Keratinocyte (primary cell): ENCODE measurements at regions not wholly inside any gene's neighbourhood (a gene's known extent, or its start where the extent isn't known, plus 50 kb on each side); places are given as distances from the start of the nearest gene placed in this dataset.

Experiments
- CTCF ChIP-seq, 3 experiments: IDR thresholded peaks in 1 of 3; conservative IDR thresholded peaks in 1 of 3; optimal IDR thresholded peaks in 1 of 3; 2 replicates in 2 of 3; 3 replicates in 1 of 3; pipeline versions ENCODE3 to v1.5.1; 2011; ENCODE audit warnings: low read length in 3 of 3, mild to moderate bottlenecking in 3 of 3, moderate library complexity in 2 of 3, control low read depth in 1 of 3, inconsistent platforms in 1 of 3; ENCODE audit not compliant: insufficient read depth in 2 of 3; ENCODE audit errors: extremely low read depth in 1 of 3
- EZH2 ChIP-seq: IDR thresholded peaks from one replicate; pipeline ENCODE4 v1.6.1; 2012; ENCODE audit warnings: inconsistent platforms, mild to moderate bottlenecking, low read length, moderate library complexity

- TF ChIP-seq CTCF (optimal IDR thresholded peaks at IDR 0.05 in 1 of 3, IDR thresholded peaks at IDR 0.05 in 1 of 3, conservative IDR thresholded peaks at IDR 0.05 in 1 of 3; ENCODE audit: extremely low read depth in 1 of 3, insufficient read depth in 2 of 3, low read length in 3 of 3): no peak
- TF ChIP-seq EZH2: no peak
Measured at GRCh38 chr6:170125456-170126300, 165.2 kb downstream of the DLL1 start.
